Neural progenitor cell (in vitro differentiated cells): ENCODE measurements at regions not wholly inside any gene's neighbourhood (a gene's known extent, or its start where the extent isn't known, plus 50 kb on each side); places are given as distances from the start of the nearest gene placed in this dataset.

Experiments
- EZH2phosphoT487 ChIP-seq: fragments of 200-600 bp; sonication (generic); IDR thresholded peaks from 2 replicates; pipeline ENCODE4 v1.6.1; 2017; ENCODE audit warnings: antibody characterized with exemption
- TF ChIP-seq, protein P1 (sequence below): fragments of 200-600 bp; sonication (generic); IDR thresholded peaks from 2 replicates; pipeline ENCODE4 v1.5.1; 2017; ENCODE audit warnings: antibody characterized with exemption, mild to moderate bottlenecking

DNA sequence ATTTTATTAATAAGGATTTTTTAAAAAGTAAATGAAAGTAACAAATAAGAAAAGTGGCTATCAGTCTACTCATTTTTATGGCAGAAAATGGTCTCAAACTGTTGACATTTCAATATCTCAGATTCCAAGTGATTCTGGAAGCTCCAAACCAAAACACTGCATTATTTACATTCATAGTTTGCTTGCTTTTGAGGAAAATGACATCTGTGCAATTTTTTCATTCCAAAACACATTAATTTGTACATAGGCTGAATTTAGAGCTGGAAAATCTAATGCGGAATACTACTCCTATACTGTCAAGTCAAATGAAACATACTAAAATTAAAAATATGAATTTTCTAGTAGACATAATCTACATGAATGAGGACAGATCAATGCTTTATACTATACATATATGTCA lies 1047.6 kb downstream of the CDH9 start:
- TF ChIP-seq, protein P1, sequence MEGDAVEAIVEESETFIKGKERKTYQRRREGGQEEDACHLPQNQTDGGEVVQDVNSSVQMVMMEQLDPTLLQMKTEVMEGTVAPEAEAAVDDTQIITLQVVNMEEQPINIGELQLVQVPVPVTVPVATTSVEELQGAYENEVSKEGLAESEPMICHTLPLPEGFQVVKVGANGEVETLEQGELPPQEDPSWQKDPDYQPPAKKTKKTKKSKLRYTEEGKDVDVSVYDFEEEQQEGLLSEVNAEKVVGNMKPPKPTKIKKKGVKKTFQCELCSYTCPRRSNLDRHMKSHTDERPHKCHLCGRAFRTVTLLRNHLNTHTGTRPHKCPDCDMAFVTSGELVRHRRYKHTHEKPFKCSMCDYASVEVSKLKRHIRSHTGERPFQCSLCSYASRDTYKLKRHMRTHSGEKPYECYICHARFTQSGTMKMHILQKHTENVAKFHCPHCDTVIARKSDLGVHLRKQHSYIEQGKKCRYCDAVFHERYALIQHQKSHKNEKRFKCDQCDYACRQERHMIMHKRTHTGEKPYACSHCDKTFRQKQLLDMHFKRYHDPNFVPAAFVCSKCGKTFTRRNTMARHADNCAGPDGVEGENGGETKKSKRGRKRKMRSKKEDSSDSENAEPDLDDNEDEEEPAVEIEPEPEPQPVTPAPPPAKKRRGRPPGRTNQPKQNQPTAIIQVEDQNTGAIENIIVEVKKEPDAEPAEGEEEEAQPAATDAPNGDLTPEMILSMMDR: no peak
- TF ChIP-seq EZH2phosphoT487: no peak
